Endothelial cell of umbilical vein (primary cell): ENCODE measurements at regions not wholly inside any gene's neighbourhood (a gene's known extent, or its start where the extent isn't known, plus 50 kb on each side); places are given as distances from the start of the nearest gene placed in this dataset.

Experiments used
- BruUV-seq: library from RNA; stranded (reverse); fragments of 400-500 nt; replicated peaks from 2 replicates; lab custom pipeline; 2021; lab: Mats Ljungman, UMichigan
- CTCF ChIA-PET: fragments of 300-600, 350-600 bp; sonication (Branson Sonifier 250); formaldehyde crosslinking; loops from one replicate; lab custom pipeline; 2021; ENCODE audit warnings: antibody characterized with exemption, inconsistent platforms; lab: Charles Lee
- POLR2A ChIA-PET: fragments of 300-600, 350-600 bp; sonication (Branson Sonifier 250); formaldehyde crosslinking; loops from one replicate; lab custom pipeline; 2021; ENCODE audit warnings: antibody characterized with exemption, inconsistent platforms; lab: Charles Lee
- DNase-seq: peaks from one replicate; pipeline ENCODE4 v3.0.0-alpha.2; 2011; ENCODE audit warnings: low read depth, low spot score
- FAIRE-seq: peaks from 2 replicates; lab custom pipeline; 2011; peaks lifted over from hg19 to GRCh38; lab: Jason Lieb, UNC
- H2AFZ ChIP-seq: 2 replicates; pipeline ENCODE4 v1.6.0; 2012; ENCODE audit warnings: low read depth, low read length, control low read depth, inconsistent platforms
- H3K27ac ChIP-seq: 2 replicates; pipeline ENCODE4 v1.5.1; 2011; ENCODE audit warnings: low read depth, mild to moderate bottlenecking, control low read depth, low read length, moderate library complexity; ENCODE audit not compliant: insufficient read depth
- H3K27me3 ChIP-seq, 2 experiments: 2 replicates each; pipeline versions ENCODE4 v1.6.0 to v1.6.1; 2011; ENCODE audit warnings: low read length in 2 of 2, mixed read lengths in 1 of 2; ENCODE audit not compliant: control insufficient read depth in 2 of 2, insufficient read depth in 2 of 2
- H3K36me3 ChIP-seq, 2 experiments: 2 replicates in 1 of 2; 3 replicates in 1 of 2; pipeline ENCODE4 v1.5.1; 2011; ENCODE audit warnings: low read length in 2 of 2, mild to moderate bottlenecking in 1 of 2, moderate library complexity in 1 of 2; ENCODE audit not compliant: control insufficient read depth in 2 of 2, insufficient read depth in 2 of 2; ENCODE audit errors: extremely low read depth in 1 of 2
- H3K4me1 ChIP-seq: 3 replicates; pipeline ENCODE4 v1.5.1; 2011; ENCODE audit warnings: mild to moderate bottlenecking, low read length; ENCODE audit not compliant: control insufficient read depth, insufficient read depth; ENCODE audit errors: extremely low read depth
- H3K4me2 ChIP-seq: 2 replicates; pipeline ENCODE4 v1.6.1; 2011; ENCODE audit warnings: low read length, control low read depth, mixed read lengths; ENCODE audit not compliant: insufficient read depth
- H3K4me3 ChIP-seq, 3 experiments: fragments of 200-600 bp in 1 of 3; sonication (generic), shearing (Covaris generic) in 1 of 3; replicated peaks in 1 of 3; 2 replicates each; pipeline ENCODE4 v1.5.1; 2011 to 2016; ENCODE audit warnings: control low read depth in 3 of 3, low read length in 3 of 3, mild to moderate bottlenecking in 2 of 3, inconsistent platforms in 1 of 3, low read depth in 1 of 3, moderate library complexity in 1 of 3; ENCODE audit not compliant: insufficient read depth in 1 of 3
- H3K79me2 ChIP-seq: 2 replicates; pipeline ENCODE4 v1.6.0; 2012; ENCODE audit warnings: low read length, inconsistent platforms; ENCODE audit not compliant: control insufficient read depth, insufficient read depth
- H3K9ac ChIP-seq: replicated peaks from 2 replicates; pipeline ENCODE3; 2011; ENCODE audit warnings: low read length, control low read depth; ENCODE audit not compliant: insufficient read depth; ENCODE audit errors: extremely low read depth
- H3K9me1 ChIP-seq: replicated peaks from 3 replicates; pipeline ENCODE4 v1.6.0; 2011; ENCODE audit warnings: mild to moderate bottlenecking, low read length; ENCODE audit not compliant: control insufficient read depth, insufficient read depth; ENCODE audit errors: extremely low read depth
- H3K9me3 ChIP-seq: replicated peaks from 2 replicates; pipeline ENCODE4 v1.5.1; 2012; ENCODE audit warnings: low read length, inconsistent platforms; ENCODE audit not compliant: control insufficient read depth, insufficient read depth
- H4K20me1 ChIP-seq: replicated peaks from 2 replicates; pipeline ENCODE3; 2011; ENCODE audit warnings: mild to moderate bottlenecking, low read length; ENCODE audit not compliant: control insufficient read depth, insufficient read depth; ENCODE audit errors: extremely low read depth
- EZH2 ChIP-seq: IDR thresholded peaks from 2 replicates; pipeline ENCODE4 v1.6.1; 2012; ENCODE audit warnings: borderline replicate concordance, low read depth, mild to moderate bottlenecking, moderate library complexity, low read length, inconsistent platforms; ENCODE audit not compliant: severe bottlenecking
- FOS ChIP-seq: IDR thresholded peaks from 2 replicates; pipeline ENCODE4 v1.6.1; 2011; ENCODE audit warnings: mild to moderate bottlenecking, low read length, moderate library complexity, borderline replicate concordance; ENCODE audit not compliant: insufficient read depth
- GATA2 ChIP-seq: IDR thresholded peaks from 2 replicates; pipeline ENCODE4 v1.7.0; 2011; ENCODE audit warnings: low read depth, mild to moderate bottlenecking, moderate library complexity, mixed read lengths, low read length; ENCODE audit not compliant: insufficient read length, insufficient read depth
- JUN ChIP-seq: IDR thresholded peaks from 2 replicates; pipeline ENCODE4 v1.6.1; 2011; ENCODE audit warnings: borderline replicate concordance, low read depth; ENCODE audit not compliant: insufficient read length, insufficient read depth
- MAX ChIP-seq: IDR thresholded peaks from 2 replicates; pipeline ENCODE4 v1.6.1; 2011; ENCODE audit not compliant: insufficient read depth, insufficient read length
- MYC ChIP-seq: IDR thresholded peaks from one replicate; pipeline ENCODE4 v1.6.1; 2011; ENCODE audit warnings: mild to moderate bottlenecking, low read depth, low read length
- POLR2A ChIP-seq: IDR thresholded peaks from 2 replicates; pipeline ENCODE4 v1.6.1; 2012; ENCODE audit warnings: low read depth, mild to moderate bottlenecking, control low read depth, low read length
- POLR2AphosphoS5 ChIP-seq: IDR thresholded peaks from 2 replicates; pipeline ENCODE4 v1.6.1; 2012; ENCODE audit warnings: low read depth, mild to moderate bottlenecking, control low read depth, low read length, moderate library complexity; ENCODE audit not compliant: insufficient read depth
- dilution Hi-C: fragments of 300-500 bp; cut with MboI; formaldehyde crosslinking; loops from one replicate; pipeline ENCODE4 v1.15.0; 2019; ENCODE audit warnings: low sequenced_read_pairs; ENCODE audit not compliant: extremely low pct_ligation_motif_present
- intact Hi-C: fragments of 100-400 bp; cut with micrococcal nuclease; formaldehyde crosslinking; loops from one replicate; pipeline ENCODE4 v1.10.0; 2022
- TF ChIP-seq, protein P1 (sequence below), 2 donors: IDR thresholded peaks; 1 replicate in 1 of 2; 2 replicates in 1 of 2; pipeline ENCODE4 v1.5.1; 2011; ENCODE audit warnings: low read length in 2 of 2, mild to moderate bottlenecking in 2 of 2, moderate library complexity in 2 of 2, control low read depth in 1 of 2, inconsistent platforms in 1 of 2, low read depth in 1 of 2; ENCODE audit not compliant: insufficient read depth in 1 of 2; ENCODE audit errors: extremely low read depth in 1 of 2

- BruUV-seq: no TSS peak
- Histone ChIP-seq H2AFZ (no peak overlapping the region), H3K9me3 (no peaks in the 10 kb centered on the region), H3K9ac (no peak overlapping the region), H3K27ac (no peak overlapping the region), H3K4me3 (no peak overlapping the region), H4K20me1 (no peaks in the 10 kb centered on the region), H3K4me2 (no peak overlapping the region), H3K9me1 (no peaks in the 10 kb centered on the region), H3K79me2 (no peaks in the 10 kb centered on the region), H3K36me3 (no peaks in the 10 kb centered on the region), H3K4me1 (no peaks in the 10 kb centered on the region), H3K27me3 (peaks cover 2 to 5% of the 10 kb centered on the region in 2 experiments)
- POLR2A ChIA-PET: no interaction called here
- FAIRE-seq (no peak), DNase-seq (no peak)
- dilution Hi-C loops (no loop called here), intact Hi-C loops (no loop called here)
- TF ChIP-seq JUN (no peak), EZH2 (no peak)
- CTCF ChIA-PET: interaction anchor here (1.2 kb wide), 1 partner anchor 46 kb away, joined by 3 read pairs; no protein-coding TSS in a partner anchor
Observed at GRCh38 chr13:99854366-99854765, 117.2 kb downstream of the ZIC5 start.

DNA sequence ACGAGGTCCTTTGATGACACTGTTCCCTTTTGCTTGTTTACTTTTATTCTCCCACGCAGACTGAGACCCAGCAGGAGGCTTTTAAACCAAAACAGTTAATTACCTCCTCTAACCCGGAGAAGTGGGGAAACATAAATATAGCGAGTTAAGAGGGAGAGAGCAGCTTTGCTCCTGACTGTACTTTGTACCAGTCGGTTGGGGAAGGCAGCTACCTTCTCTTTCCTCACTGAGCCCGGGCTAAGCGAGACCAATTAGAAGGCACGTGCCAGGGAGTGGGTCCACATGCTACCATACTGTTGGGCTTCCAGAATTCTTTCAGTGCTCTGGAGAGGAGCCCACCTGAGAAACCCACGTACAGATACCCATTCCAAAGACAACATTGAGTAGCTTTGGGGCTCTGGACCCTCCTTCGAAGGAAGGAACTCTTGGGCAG lies 124.2 kb downstream of the ZIC5 start:
- dilution Hi-C loops: no loop called here
- Histone ChIP-seq H3K79me2 (no peaks in the 10 kb centered on the region), H3K27ac (no peak overlapping the region), H3K9me3 (no peaks in the 10 kb centered on the region), H3K36me3 (no peaks in the 10 kb centered on the region), H2AFZ (no peak overlapping the region), H3K4me3 (no peak overlapping the region), H3K27me3 (no peaks in the 10 kb centered on the region), H4K20me1 (no peaks in the 10 kb centered on the region), H3K9ac (no peak overlapping the region), H3K9me1 (no peaks in the 10 kb centered on the region), H3K4me1 (no peaks in the 10 kb centered on the region), H3K4me2 (no peak overlapping the region)
- FAIRE-seq (no peak), DNase-seq (no peak)
- CTCF ChIA-PET: interaction anchor here (1.3 kb wide), 1 partner anchor 10 kb away, joined by 4 read pairs; no protein-coding TSS in a partner anchor
- intact Hi-C loops: no loop called here
- TF ChIP-seq POLR2A (no peak), POLR2AphosphoS5 (no peak), MAX (no peak), GATA2 (no peak), FOS (no peak), MYC (no peak), EZH2 (no peak), JUN (no peak)
- TF ChIP-seq, protein P1, sequence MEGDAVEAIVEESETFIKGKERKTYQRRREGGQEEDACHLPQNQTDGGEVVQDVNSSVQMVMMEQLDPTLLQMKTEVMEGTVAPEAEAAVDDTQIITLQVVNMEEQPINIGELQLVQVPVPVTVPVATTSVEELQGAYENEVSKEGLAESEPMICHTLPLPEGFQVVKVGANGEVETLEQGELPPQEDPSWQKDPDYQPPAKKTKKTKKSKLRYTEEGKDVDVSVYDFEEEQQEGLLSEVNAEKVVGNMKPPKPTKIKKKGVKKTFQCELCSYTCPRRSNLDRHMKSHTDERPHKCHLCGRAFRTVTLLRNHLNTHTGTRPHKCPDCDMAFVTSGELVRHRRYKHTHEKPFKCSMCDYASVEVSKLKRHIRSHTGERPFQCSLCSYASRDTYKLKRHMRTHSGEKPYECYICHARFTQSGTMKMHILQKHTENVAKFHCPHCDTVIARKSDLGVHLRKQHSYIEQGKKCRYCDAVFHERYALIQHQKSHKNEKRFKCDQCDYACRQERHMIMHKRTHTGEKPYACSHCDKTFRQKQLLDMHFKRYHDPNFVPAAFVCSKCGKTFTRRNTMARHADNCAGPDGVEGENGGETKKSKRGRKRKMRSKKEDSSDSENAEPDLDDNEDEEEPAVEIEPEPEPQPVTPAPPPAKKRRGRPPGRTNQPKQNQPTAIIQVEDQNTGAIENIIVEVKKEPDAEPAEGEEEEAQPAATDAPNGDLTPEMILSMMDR (IDR thresholded peaks at IDR 0.05; ENCODE audit: extremely low read depth in 1 of 2, insufficient read depth in 1 of 2, low read depth in 1 of 2, low read length in 2 of 2): no peak
- BruUV-seq: no TSS peak
- POLR2A ChIA-PET: no interaction called here
